HCT116 (cell line): ENCODE measurements at regions not wholly inside any gene's neighbourhood (a gene's known extent, or its start where the extent isn't known, plus 50 kb on each side); places are given as distances from the start of the nearest gene placed in this dataset.
"Not testable (repeated sequence)": the region's sequence is repeated elsewhere in the genome, so short reads cannot be mapped to it uniquely, and the experiment has no call there.

Experiments
- ATAC-seq: fragments of 200-7000 bp; cut with Tn5 transposase; 2 replicates; pipeline ENCODE4 v1.9.1; 2020; ENCODE audit warnings: mild to moderate bottlenecking, moderate library complexity
- BruUV-seq: library from RNA; stranded (reverse); fragments of 400-500 nt; replicated peaks from 2 replicates; lab custom pipeline; 2021; lab: Mats Ljungman, UMichigan
- CTCF ChIA-PET: fragments of 300-600 bp; sonication (Branson Sonifier 250); formaldehyde crosslinking; loops from one replicate; lab custom pipeline; 2021; ENCODE audit warnings: antibody characterized with exemption; lab: Charles Lee
- POLR2A ChIA-PET: fragments of 300-600, 350-600 bp; sonication (Branson Sonifier 250); formaldehyde crosslinking; loops from one replicate; lab custom pipeline; 2021; ENCODE audit warnings: antibody characterized with exemption; lab: Charles Lee
- RAD21 ChIA-PET, 2 experiments: fragments of 300-600 bp; sonication (Branson Sonifier 250); formaldehyde crosslinking; loops; one replicate each; lab custom pipeline; 2023; ENCODE audit warnings: low total read pairs in 2 of 2; ENCODE audit not compliant: uncharacterized antibody in 2 of 2, unreplicated experiment in 2 of 2, low non-redundant PET in 1 of 2; lab: Charles Lee
- DNase-seq: peaks from one replicate; pipeline ENCODE4 v3.0.0-alpha.2; 2010; ENCODE audit warnings: low read depth, low spot score
- H2AFZ ChIP-seq: fragments of 200-600 bp; shearing (Covaris generic), sonication (generic); 2 replicates; pipeline ENCODE4 v1.6.1; 2017; ENCODE audit warnings: low read depth, mixed run types, mixed read lengths, antibody characterized with exemption, low read length; ENCODE audit not compliant: poor library complexity, severe bottlenecking
- H3K27ac ChIP-seq: 2 replicates; pipeline ENCODE4 v1.5.1; 2012; ENCODE audit warnings: low read depth, low read length
- H3K27me3 ChIP-seq: fragments of 200-600 bp; sonication (generic); 2 replicates; pipeline ENCODE4 v1.6.1; 2016; ENCODE audit warnings: mixed run types, low read length, mixed read lengths; ENCODE audit not compliant: insufficient read depth
- H3K36me3 ChIP-seq, 2 experiments: fragments of 200-500 bp in 1 of 2; fragments of 200-600 bp in 1 of 2; sonication (Bioruptor generic) in 1 of 2; sonication (generic) in 1 of 2; 2 replicates each; pipeline versions ENCODE4 v1.5.1 to v1.6.1; 2014 to 2016; ENCODE audit warnings: low read length in 2 of 2, inconsistent platforms in 1 of 2, mixed read lengths in 1 of 2, mixed run types in 1 of 2; ENCODE audit not compliant: insufficient read depth in 2 of 2, control insufficient read depth in 1 of 2
- H3K4me1 ChIP-seq, 2 experiments: fragments of 200-600 bp in 1 of 2; sonication (generic) in 1 of 2; 2 replicates each; pipeline versions ENCODE4 v1.5.1 to v1.6.1; 2012 to 2017; ENCODE audit warnings: low read length in 2 of 2, inconsistent platforms in 1 of 2, mild to moderate bottlenecking in 1 of 2, mixed read lengths in 1 of 2, mixed run types in 1 of 2, moderate library complexity in 1 of 2; ENCODE audit not compliant: insufficient read depth in 2 of 2, control insufficient read depth in 1 of 2
- H3K4me2 ChIP-seq: fragments of 200-600 bp; sonication (generic); 2 replicates; pipeline ENCODE4 v1.6.1; 2017; ENCODE audit warnings: mixed run types, low read length, mixed read lengths
- H3K4me3 ChIP-seq, 2 experiments: fragments of 200-600 bp in 1 of 2; sonication (generic) in 1 of 2; replicated peaks in 1 of 2; 2 replicates each; pipeline ENCODE4 v1.5.1; 2011 to 2016; ENCODE audit warnings: low read length in 2 of 2, control low read depth in 1 of 2, low read depth in 1 of 2, mild to moderate bottlenecking in 1 of 2, mixed read lengths in 1 of 2, mixed run types in 1 of 2
- H3K79me2 ChIP-seq: fragments of 200-600 bp; sonication (generic); 2 replicates; pipeline ENCODE4 v1.6.1; 2017; ENCODE audit warnings: mild to moderate bottlenecking, mixed run types, low read length, moderate library complexity, mixed read lengths; ENCODE audit not compliant: insufficient read depth
- H3K9ac ChIP-seq: fragments of 200-600 bp; sonication (generic); 2 replicates; pipeline ENCODE4 v1.6.1; 2016; ENCODE audit warnings: low read length, mixed read lengths
- H3K9me2 ChIP-seq: fragments of 200-600 bp; sonication (generic), shearing (Covaris generic); 2 replicates; pipeline ENCODE4 v1.6.1; 2017; ENCODE audit warnings: mixed run types, mild to moderate bottlenecking, moderate library complexity; ENCODE audit not compliant: insufficient read depth
- H3K9me3 ChIP-seq, 2 experiments: fragments of 200-500 bp in 1 of 2; fragments of 200-600 bp in 1 of 2; sonication (Bioruptor generic) in 1 of 2; sonication (generic) in 1 of 2; 2 replicates each; pipeline ENCODE4 v1.6.1; 2014 to 2017; ENCODE audit warnings: low read length in 2 of 2, mixed read lengths in 2 of 2, inconsistent platforms in 1 of 2, low read depth in 1 of 2, mild to moderate bottlenecking in 1 of 2, mixed run types in 1 of 2, moderate library complexity in 1 of 2; ENCODE audit not compliant: control insufficient read depth in 1 of 2, insufficient read depth in 1 of 2
- H4K20me1 ChIP-seq: fragments of 200-600 bp; sonication (generic), shearing (Covaris generic); 2 replicates; pipeline ENCODE4 v1.6.1; 2017; ENCODE audit warnings: mixed run types, mild to moderate bottlenecking, moderate library complexity; ENCODE audit not compliant: insufficient read depth
- EGR1 ChIP-seq: IDR thresholded peaks from 2 replicates; pipeline ENCODE4 v1.6.1; 2012; ENCODE audit warnings: low read depth
- ELF1 ChIP-seq: IDR thresholded peaks from 2 replicates; pipeline ENCODE4 v1.6.1; 2012; ENCODE audit warnings: low read depth, borderline replicate concordance
- EZH2phosphoT487 ChIP-seq: fragments of 200-600 bp; IDR thresholded peaks from 2 replicates; pipeline ENCODE4 v1.6.1; 2018; ENCODE audit warnings: antibody characterized with exemption, borderline replicate concordance
- MAX ChIP-seq: IDR thresholded peaks from 2 replicates; pipeline ENCODE4 v1.6.1; 2012
- POLR2A ChIP-seq: IDR thresholded peaks from 2 replicates; pipeline ENCODE4 v1.7.0; 2011; ENCODE audit warnings: borderline replicate concordance; ENCODE audit not compliant: insufficient read depth, insufficient read length; ENCODE audit errors: extremely low read depth
- POLR2AphosphoS5 ChIP-seq: IDR thresholded peaks from 2 replicates; pipeline ENCODE4 v1.6.1; 2011; ENCODE audit warnings: mild to moderate bottlenecking, low read depth, low read length, moderate library complexity
- REST ChIP-seq: IDR thresholded peaks from 2 replicates; pipeline ENCODE4 v1.6.1; 2012; ENCODE audit warnings: low read depth
- SIN3A ChIP-seq: IDR thresholded peaks from 2 replicates; pipeline ENCODE4 v1.6.1; 2012; ENCODE audit warnings: low read depth
- SRF ChIP-seq: IDR thresholded peaks from 2 replicates; pipeline ENCODE4 v1.6.1; 2012; ENCODE audit warnings: low read depth
- TCF7L2 ChIP-seq: IDR thresholded peaks from 2 replicates; pipeline ENCODE4 v1.7.0; 2011; ENCODE audit warnings: borderline replicate concordance, inconsistent platforms; ENCODE audit not compliant: insufficient read depth, insufficient read length; ENCODE audit errors: extremely low read depth
- intact Hi-C: fragments of 100-400 bp; cut with micrococcal nuclease; formaldehyde crosslinking; loops from 2 replicates; pipeline ENCODE4 v1.10.0; 2022

- BruUV-seq, H3K9ac ChIP-seq, H3K27ac ChIP-seq, DNase-seq, H3K27me3 ChIP-seq, H3K4me1 ChIP-seq, CTCF ChIA-PET, POLR2A ChIA-PET, H3K9me2 ChIP-seq, intact Hi-C loops, ATAC-seq, H3K79me2 ChIP-seq, RAD21 ChIA-PET, H4K20me1 ChIP-seq, H3K4me2 ChIP-seq, H3K36me3 ChIP-seq, H3K9me3 ChIP-seq, H3K4me3 ChIP-seq, H2AFZ ChIP-seq: not testable (repeated sequence)
These were observed 492.8 kb downstream of the JRKL start for GRCh38 chr11:96882622-96883021.

GRCh38 chr11:96885405-96885804, 495.6 kb downstream of the JRKL start:
- Histone ChIP-seq H3K79me2 (no peaks in the 10 kb centered on the region), H3K9me3 (peaks cover 6 to 8% of the 10 kb centered on the region in 2 experiments; a peak in 2 of 4 replicates), H3K27me3 (no peaks in the 10 kb centered on the region), H4K20me1 (no peaks in the 10 kb centered on the region), H3K4me2 (no peak overlapping the region), H3K9ac (no peak overlapping the region), H3K4me1 (no peaks in the 10 kb centered on the region), H3K4me3 (no peak overlapping the region)
- ChIA-PET CTCF (no interaction called here), RAD21 (no interaction called here)
- no peak for TF ChIP-seq POLR2A
- TF ChIP-seq MAX, result no peak
- TF ChIP-seq SIN3A, result no peak
- TF ChIP-seq SRF, result no peak
- TF ChIP-seq EZH2phosphoT487, result no peak
- TF ChIP-seq TCF7L2, result no peak
- no peak for TF ChIP-seq EGR1
- TF ChIP-seq ELF1, result no peak
- no peak for TF ChIP-seq REST
- TF ChIP-seq POLR2AphosphoS5, result no peak
- TF ChIP-seq, all 23 proteins: peak for 0
- H3K36me3 ChIP-seq, result no peaks in the 10 kb centered on the region
- no peak overlapping the region for H3K27ac ChIP-seq
- BruUV-seq, result no TSS peak
- H3K9me2 ChIP-seq, result no peaks in the 10 kb centered on the region
- POLR2A ChIA-PET, result no interaction called here
- ATAC-seq (no peak), DNase-seq (no peak)
- intact Hi-C loops, result no loop called here
- no peak overlapping the region for H2AFZ ChIP-seq
